PC-9 (cell line): ENCODE measurements at regions not wholly inside any gene's neighbourhood (a gene's known extent, or its start where the extent isn't known, plus 50 kb on each side); places are given as distances from the start of the nearest gene placed in this dataset.

Source experiments
- BruUV-seq: library from RNA; stranded (reverse); fragments of 400-500 nt; replicated peaks from 2 replicates; lab custom pipeline; 2021; lab: Mats Ljungman, UMichigan
- CTCF ChIA-PET: fragments of 300-600 bp; sonication (Branson Sonifier 250); formaldehyde crosslinking; loops from one replicate; lab custom pipeline; 2022; ENCODE audit warnings: antibody characterized with exemption; lab: Charles Lee
- POLR2A ChIA-PET: fragments of 300-600 bp; sonication (Branson Sonifier 250); formaldehyde crosslinking; loops from one replicate; lab custom pipeline; 2022; ENCODE audit warnings: antibody characterized with exemption; ENCODE audit not compliant: unreplicated experiment; lab: Charles Lee
- DNase-seq, 2 experiments: peaks; one replicate each; pipeline versions ENCODE4 v3.0.0 to v3.0.0-alpha.2; 2015 to 2022; ENCODE audit warnings: mixed read lengths in 1 of 2
- H2AFZ ChIP-seq: fragments of 200-600 bp; sonication (generic); 2 replicates; pipeline ENCODE4 v1.8.1; 2017; ENCODE audit warnings: antibody characterized with exemption
- H3F3A ChIP-seq: fragments of 200-600 bp; sonication (generic); 2 replicates; pipeline ENCODE4 v1.8.1; 2017; ENCODE audit warnings: antibody characterized with exemption, mild to moderate bottlenecking, low read depth; ENCODE audit not compliant: insufficient read depth
- H3K27ac ChIP-seq: fragments of 200-600 bp; sonication (generic); 2 replicates; pipeline ENCODE4 v1.6.1; 2016; ENCODE audit warnings: mixed run types
- H3K27me3 ChIP-seq: fragments of 200-600 bp; sonication (generic); 2 replicates; pipeline ENCODE4 v1.6.1; 2016; ENCODE audit warnings: low read depth, mixed run types; ENCODE audit not compliant: insufficient read depth
- H3K36me3 ChIP-seq: fragments of 200-600 bp; sonication (generic); 2 replicates; pipeline ENCODE4 v1.6.1; 2016; ENCODE audit warnings: low read depth, mixed run types
- H3K4me1 ChIP-seq: fragments of 200-600 bp; sonication (generic); replicated peaks from 2 replicates; pipeline ENCODE4 v1.6.1; 2016; ENCODE audit warnings: mixed run types; ENCODE audit not compliant: insufficient read depth
- H3K4me2 ChIP-seq: fragments of 200-600 bp; sonication (generic); 2 replicates; pipeline ENCODE4 v1.6.1; 2017; ENCODE audit warnings: mixed run types
- H3K4me3 ChIP-seq: fragments of 200-600 bp; sonication (generic); 2 replicates; pipeline ENCODE4 v1.6.1; 2016; ENCODE audit warnings: mixed run types
- H3K79me2 ChIP-seq: fragments of 200-600 bp; sonication (generic); 2 replicates; pipeline ENCODE4 v1.6.1; 2017; ENCODE audit warnings: low read depth, mixed run types
- H3K9me2 ChIP-seq: fragments of 200-600 bp; sonication (generic); 2 replicates; pipeline ENCODE4 v1.8.1; 2017; ENCODE audit warnings: mild to moderate bottlenecking; ENCODE audit not compliant: insufficient read depth
- H3K9me3 ChIP-seq: fragments of 200-600 bp; sonication (generic); 2 replicates; pipeline ENCODE4 v1.8.1; 2016; ENCODE audit warnings: low read depth; ENCODE audit not compliant: insufficient read depth
- H4K20me1 ChIP-seq: fragments of 200-600 bp; sonication (generic); 2 replicates; pipeline ENCODE4 v1.8.1; 2017; ENCODE audit not compliant: insufficient read depth
- EZH2 ChIP-seq: fragments of 200-600 bp; sonication (generic); IDR thresholded peaks from 2 replicates; pipeline ENCODE4 v1.8.0; 2017; ENCODE audit warnings: antibody characterized with exemption, low read depth
- intact Hi-C: fragments of 100-400 bp; cut with micrococcal nuclease; formaldehyde crosslinking; loops from one replicate; pipeline ENCODE4 v1.10.0; 2022; ENCODE audit not compliant: unreplicated experiment
- TF ChIP-seq, protein P1 (sequence below): fragments of 200-600 bp; sonication (generic); conservative IDR thresholded peaks from 2 replicates; pipeline ENCODE4 v1.6.1; 2017; ENCODE audit warnings: mixed run types, antibody characterized with exemption, mild to moderate bottlenecking, moderate library complexity

DNA sequence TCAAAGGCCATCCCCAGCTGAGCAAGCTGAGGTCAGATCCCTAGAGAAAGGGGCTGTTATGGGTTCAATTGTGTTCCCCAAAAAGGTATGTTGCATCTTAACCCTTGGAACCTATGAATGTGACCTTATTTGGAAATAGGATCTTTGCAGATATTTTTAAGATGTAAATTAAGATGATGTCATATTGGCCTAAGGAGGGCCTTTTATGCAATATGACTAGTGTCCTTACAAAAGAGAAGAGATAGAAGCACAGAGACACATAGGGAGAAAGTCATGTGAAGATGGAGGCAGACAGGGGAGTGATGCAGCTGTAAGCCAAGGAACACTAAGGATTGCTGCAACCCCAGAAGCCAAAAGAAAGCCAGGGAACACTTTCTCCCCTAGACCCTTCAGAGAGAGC is 144.3 kb upstream of the TAB2 start:
- H3K4me1 ChIP-seq = peaks cover 30% of the 10 kb centered on the region
- POLR2A ChIA-PET = no interaction called here
- no peaks in the 10 kb centered on the region for H3K9me2 ChIP-seq
- no peak overlapping the region for H3K4me3 ChIP-seq
- H3F3A ChIP-seq = peaks cover 28% of the 10 kb centered on the region
- intact Hi-C loops = loop anchor here (5.0 kb wide), 1 partner anchor 44 kb away; no protein-coding TSS in a partner anchor
- H4K20me1 ChIP-seq = no peaks in the 10 kb centered on the region
- CTCF ChIA-PET = no interaction called here
- no peaks in the 10 kb centered on the region for H3K27me3 ChIP-seq
- TF ChIP-seq EZH2 = no peak
- TF ChIP-seq, protein P1, sequence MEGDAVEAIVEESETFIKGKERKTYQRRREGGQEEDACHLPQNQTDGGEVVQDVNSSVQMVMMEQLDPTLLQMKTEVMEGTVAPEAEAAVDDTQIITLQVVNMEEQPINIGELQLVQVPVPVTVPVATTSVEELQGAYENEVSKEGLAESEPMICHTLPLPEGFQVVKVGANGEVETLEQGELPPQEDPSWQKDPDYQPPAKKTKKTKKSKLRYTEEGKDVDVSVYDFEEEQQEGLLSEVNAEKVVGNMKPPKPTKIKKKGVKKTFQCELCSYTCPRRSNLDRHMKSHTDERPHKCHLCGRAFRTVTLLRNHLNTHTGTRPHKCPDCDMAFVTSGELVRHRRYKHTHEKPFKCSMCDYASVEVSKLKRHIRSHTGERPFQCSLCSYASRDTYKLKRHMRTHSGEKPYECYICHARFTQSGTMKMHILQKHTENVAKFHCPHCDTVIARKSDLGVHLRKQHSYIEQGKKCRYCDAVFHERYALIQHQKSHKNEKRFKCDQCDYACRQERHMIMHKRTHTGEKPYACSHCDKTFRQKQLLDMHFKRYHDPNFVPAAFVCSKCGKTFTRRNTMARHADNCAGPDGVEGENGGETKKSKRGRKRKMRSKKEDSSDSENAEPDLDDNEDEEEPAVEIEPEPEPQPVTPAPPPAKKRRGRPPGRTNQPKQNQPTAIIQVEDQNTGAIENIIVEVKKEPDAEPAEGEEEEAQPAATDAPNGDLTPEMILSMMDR = no peak
- H3K4me2 ChIP-seq = no peak overlapping the region
- no peak overlapping the region for H3K27ac ChIP-seq
- H2AFZ ChIP-seq = no peak overlapping the region
- 0 out of 2 replicates have a peak, but pooled peaks cover 5% of the 10 kb centered on the region for H3K9me3 ChIP-seq
- H3K36me3 ChIP-seq = no peaks in the 10 kb centered on the region
- no peaks in the 10 kb centered on the region for H3K79me2 ChIP-seq
- BruUV-seq = no TSS peak
- no peak for DNase-seq

DNA sequence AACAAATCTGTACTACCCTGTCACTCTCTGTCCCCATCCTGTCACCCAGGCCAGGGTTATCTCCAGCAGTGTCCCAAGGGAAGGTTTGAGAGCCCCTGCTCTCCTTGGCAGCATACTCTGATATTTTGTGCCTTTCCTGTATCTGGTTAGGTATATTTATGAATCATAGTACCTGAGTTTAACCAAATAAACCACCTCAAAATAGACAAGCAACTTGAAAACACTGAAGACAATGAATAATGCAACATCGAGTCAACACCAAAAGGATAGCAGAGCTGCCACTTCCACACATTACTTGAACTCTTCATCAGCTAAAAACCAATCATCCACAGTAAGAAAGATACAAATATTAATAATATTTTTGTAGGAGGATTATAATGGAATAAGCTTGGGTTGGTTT is 142.6 kb upstream of the TAB2 start:
- H3F3A ChIP-seq = peaks cover 11% of the 10 kb centered on the region
- BruUV-seq = no TSS peak
- H3K36me3 ChIP-seq = no peaks in the 10 kb centered on the region
- intact Hi-C loops = loop anchor here (5.0 kb wide), 1 partner anchor 42 kb away; no protein-coding TSS in a partner anchor
- H3K27me3 ChIP-seq = no peaks in the 10 kb centered on the region
- H4K20me1 ChIP-seq = no peaks in the 10 kb centered on the region
- DNase-seq = no peak
- no peak overlapping the region for H3K4me3 ChIP-seq
- no peak for TF ChIP-seq EZH2
- TF ChIP-seq, protein P1 = no peak
- ChIA-PET POLR2A (no interaction called here), CTCF (no interaction called here)
- H3K4me2 ChIP-seq = no peak overlapping the region
- H3K79me2 ChIP-seq = no peaks in the 10 kb centered on the region
- H3K9me2 ChIP-seq = no peaks in the 10 kb centered on the region
- peaks cover 13% of the 10 kb centered on the region for H3K4me1 ChIP-seq
- 0 out of 2 replicates have a peak, but pooled peaks cover 5% of the 10 kb centered on the region for H3K9me3 ChIP-seq
- no peak overlapping the region for H3K27ac ChIP-seq
- H2AFZ ChIP-seq = no peak overlapping the region

DNA sequence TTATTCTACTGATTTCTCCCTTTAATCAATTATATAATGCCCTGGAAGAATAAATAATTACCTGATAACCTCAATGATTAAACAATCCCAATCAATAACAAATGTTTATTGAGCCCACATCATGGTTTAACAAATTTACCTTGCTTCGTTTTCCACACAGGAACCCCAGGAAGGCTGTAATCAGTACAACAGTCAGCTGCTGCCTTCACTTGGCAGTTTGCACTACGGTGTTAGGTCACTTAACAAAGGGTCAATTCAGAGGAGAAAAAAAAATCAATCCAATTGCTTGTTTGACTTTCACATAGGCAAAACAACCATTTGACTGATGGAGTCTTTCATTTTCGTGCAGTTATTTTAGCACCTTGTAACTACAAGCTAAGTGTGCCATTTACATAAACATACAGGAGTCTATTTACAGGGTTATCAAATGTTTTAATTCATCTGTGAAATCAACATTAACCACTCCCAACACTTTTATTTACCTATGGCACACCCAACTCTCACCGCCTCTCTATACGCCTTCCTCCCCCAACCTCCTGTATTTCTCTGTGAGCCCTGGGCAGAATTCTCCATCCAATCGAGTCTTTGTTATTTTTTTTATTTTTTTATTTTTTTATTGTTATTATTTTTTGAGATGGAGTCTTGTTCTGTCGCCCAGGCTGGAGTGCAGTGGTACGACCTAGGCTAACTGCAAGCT is 140.4 kb upstream of the TAB2 start:
- H3K4me1 ChIP-seq = no peaks in the 10 kb centered on the region
- no peak overlapping the region for H2AFZ ChIP-seq
- DNase-seq = no peak
- H3K9me3 ChIP-seq = 0 out of 2 replicates have a peak, but pooled peaks cover 5% of the 10 kb centered on the region
- ChIA-PET CTCF (no interaction called here), POLR2A (no interaction called here)
- no peaks in the 10 kb centered on the region for H3K27me3 ChIP-seq
- TF ChIP-seq, protein P1 = no peak
- TF ChIP-seq EZH2 = no peak
- H3K27ac ChIP-seq = no peak overlapping the region
- no peak overlapping the region for H3K4me2 ChIP-seq
- no peaks in the 10 kb centered on the region for H3K79me2 ChIP-seq
- H4K20me1 ChIP-seq = no peaks in the 10 kb centered on the region
- H3K36me3 ChIP-seq = no peaks in the 10 kb centered on the region
- BruUV-seq = no TSS peak
- H3F3A ChIP-seq = no peaks in the 10 kb centered on the region
- no peak overlapping the region for H3K4me3 ChIP-seq
- intact Hi-C loops = no loop called here
- H3K9me2 ChIP-seq = no peaks in the 10 kb centered on the region
